ENCODE measurements at regions not wholly inside any gene's neighbourhood (a gene's known extent, or its start where the extent isn't known, plus 50 kb on each side); places are given as distances from the start of the nearest gene placed in this dataset.
A peak's percentile ranks its signal among the peaks of the same experiment; 100 is the strongest.

DNA sequence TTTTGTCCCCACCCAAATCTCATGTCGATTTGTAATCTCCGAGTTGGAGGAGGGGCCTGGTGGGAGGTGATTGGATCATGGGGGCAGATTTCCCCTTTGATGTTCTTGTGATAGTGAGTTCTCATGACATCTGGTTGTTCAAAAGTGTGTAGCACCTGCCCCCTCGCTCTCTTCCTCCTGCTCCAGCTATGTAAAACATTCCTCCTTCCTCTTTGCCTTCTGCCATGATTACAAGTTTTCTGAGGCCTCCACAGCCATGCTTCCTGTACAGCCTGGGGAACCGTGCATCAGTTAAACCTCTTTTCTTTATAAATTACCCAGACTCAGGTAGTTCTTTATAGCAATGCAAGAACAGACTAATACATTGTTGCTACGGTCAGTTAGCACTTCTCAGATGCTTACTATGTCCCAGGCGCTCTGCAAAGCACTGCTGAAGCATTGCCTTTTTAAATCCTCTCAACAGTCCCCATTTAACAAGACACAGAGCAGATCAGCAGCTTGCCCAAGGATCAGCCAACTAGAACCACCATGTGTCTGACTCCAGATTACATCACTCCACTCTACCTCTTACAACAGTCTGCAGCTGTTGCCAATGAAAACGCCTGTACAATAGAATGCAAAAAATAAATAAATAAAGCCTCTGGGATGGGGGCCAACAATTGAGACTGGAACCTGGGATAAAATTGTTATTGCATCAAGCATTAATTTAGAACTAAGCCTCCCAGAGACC is 52.4 kb upstream of the USP1 start (continued):
- no peak for TF ChIP-seq ZNF423 (tag by site-specific recombination; IDR thresholded peaks at IDR 0.05)
- TF ChIP-seq ZNF37A (tag by site-specific recombination; IDR thresholded peaks at IDR 0.05) = no peak
- TF ChIP-seq ZNF324 (tag by site-specific recombination; IDR thresholded peaks at IDR 0.05) = peak; percentile 63; the same call in 1 of the 2 replicates
- TF ChIP-seq PRDM1 (tag by site-specific recombination; IDR thresholded peaks at IDR 0.05) = no peak
- no peak for TF ChIP-seq ZNF248 (tag by site-specific recombination; IDR thresholded peaks at IDR 0.05)
- TF ChIP-seq ZBTB20 (tag by site-specific recombination; IDR thresholded peaks at IDR 0.05) = no peak
- TF ChIP-seq ZNF664 (tag by site-specific recombination; IDR thresholded peaks at IDR 0.05) = no peak

DNA sequence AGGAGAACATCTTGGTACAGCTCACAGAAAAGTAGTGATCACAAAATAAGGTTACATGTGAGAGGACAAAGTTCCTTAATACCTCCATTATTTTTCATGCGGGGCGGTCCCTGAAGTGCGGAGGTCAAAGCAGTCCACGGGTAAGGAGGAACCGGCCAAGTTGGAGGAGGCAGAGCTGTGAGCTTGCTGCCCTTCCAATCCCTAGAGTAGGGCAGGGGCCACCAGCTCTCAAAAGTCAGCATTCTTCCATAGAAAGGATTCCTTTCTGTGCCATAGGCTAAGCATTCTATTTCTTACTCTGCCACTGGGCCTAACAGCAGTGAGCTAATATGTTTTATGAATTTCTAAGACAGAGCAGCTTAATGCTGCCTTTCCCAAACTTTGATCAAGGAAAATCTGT is 50.9 kb upstream of the USP1 start:
- Histone ChIP-seq H3K4me3 (ENCODE audit: low read depth, low read length) (no peak overlapping the region), H3K9me3 (ENCODE audit: control insufficient read depth, insufficient read depth, low read depth, low read length) (no peaks in the 10 kb centered on the region), H3K4me1 (ENCODE audit: control insufficient read depth, insufficient read depth, low read length) (peaks cover 13% of the 10 kb centered on the region), H3K36me3 (ENCODE audit: control insufficient read depth in 2 of 2, insufficient read depth in 1 of 2, low read length in 2 of 2) (no peaks in the 10 kb centered on the region), H3K27ac (ENCODE audit: extremely low read depth, low read depth, low read length) (peak overlapping the region; percentile 68)
- TF ChIP-seq ZNF548 (tag by site-specific recombination; IDR thresholded peaks at IDR 0.05) = no peak
- TF ChIP-seq ZBTB48 (tag by site-specific recombination; IDR thresholded peaks at IDR 0.05) = 0 out of 2 replicates have a peak, but pooled peaks have one; percentile 15
- no peak for TF ChIP-seq YY2 (tag by site-specific recombination; IDR thresholded peaks at IDR 0.05)
- TF ChIP-seq ZNF114 (tag by site-specific recombination; IDR thresholded peaks at IDR 0.05) = no peak
- ChIA-PET CTCF (interaction anchor here (0.6 to 1.1 kb wide), 5 partner anchors 9 to 399 kb away, joined by 3 to 4 read pairs (median 3); no protein-coding TSS in a partner anchor), POLR2A (no interaction called here)

DNA sequence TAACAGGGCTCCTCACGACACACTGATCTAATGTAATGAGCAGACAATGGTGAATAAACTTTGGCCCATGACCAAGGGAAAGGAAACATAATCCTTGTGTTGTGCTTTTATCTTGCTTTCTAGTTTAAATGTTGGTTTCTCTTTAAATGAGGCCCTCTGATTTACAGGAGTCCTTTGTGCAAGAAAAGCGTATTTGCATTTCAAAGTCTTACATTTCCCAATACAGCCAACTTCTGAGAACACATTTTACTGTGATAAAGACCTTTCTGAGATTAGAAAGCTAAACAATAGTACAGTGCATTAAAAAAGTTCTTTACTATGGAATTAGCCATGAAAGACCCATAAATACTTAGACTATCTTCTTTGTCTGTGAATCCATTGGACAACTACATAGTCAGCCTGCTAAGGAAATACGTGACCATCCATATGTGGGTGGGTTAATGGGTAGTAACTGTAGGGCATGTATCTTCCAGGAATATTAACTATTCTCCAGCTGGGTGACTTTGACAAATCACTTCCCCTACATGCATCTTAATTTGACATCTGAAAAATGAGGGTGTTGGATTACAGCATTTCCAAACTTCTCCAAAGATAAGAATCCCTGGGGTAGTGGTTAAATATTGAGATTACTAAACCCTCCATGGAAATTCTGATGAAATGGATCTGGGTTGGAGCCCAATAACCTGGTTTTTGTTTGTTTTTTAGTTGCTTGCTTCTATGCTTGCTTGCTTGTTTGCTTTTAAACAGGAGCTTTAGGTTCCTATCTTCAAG is 50.3 kb upstream of the USP1 start:
- no peaks in the 10 kb centered on the region for H3K9me3 ChIP-seq (ENCODE audit: control insufficient read depth, insufficient read depth, low read depth, low read length)
- peak overlapping the region; percentile 68 for H3K27ac ChIP-seq (ENCODE audit: extremely low read depth, low read depth, low read length)
- CTCF ChIA-PET = interaction anchor here (0.6 to 0.8 kb wide), 5 partner anchors 93 to 399 kb away, joined by 3 to 6 read pairs (median 3); no protein-coding TSS in a partner anchor
- no peaks in the 10 kb centered on the region for H3K36me3 ChIP-seq (ENCODE audit: control insufficient read depth in 2 of 2, insufficient read depth in 1 of 2, low read length in 2 of 2)
- POLR2A ChIA-PET = no interaction called here
- peaks cover 13% of the 10 kb centered on the region for H3K4me1 ChIP-seq (ENCODE audit: control insufficient read depth, insufficient read depth, low read length)
- no peak overlapping the region for H3K4me3 ChIP-seq (ENCODE audit: low read depth, low read length)
- TF ChIP-seq GFI1B (tag by site-specific recombination; IDR thresholded peaks at IDR 0.05) = peak; percentile 64; the same call in 1 of the 2 replicates
- 0 out of 2 replicates have a peak, but pooled peaks have one; percentile 78 for TF ChIP-seq ZXDB (tag by site-specific recombination; IDR thresholded peaks at IDR 0.05)
- no peak for TF ChIP-seq ZNF830 (tag by site-specific recombination; IDR thresholded peaks at IDR 0.05; ENCODE audit: low read depth)
- TF ChIP-seq ZNF157 (tag by site-specific recombination; IDR thresholded peaks at IDR 0.05) = no peak
- TF ChIP-seq, protein P1, sequence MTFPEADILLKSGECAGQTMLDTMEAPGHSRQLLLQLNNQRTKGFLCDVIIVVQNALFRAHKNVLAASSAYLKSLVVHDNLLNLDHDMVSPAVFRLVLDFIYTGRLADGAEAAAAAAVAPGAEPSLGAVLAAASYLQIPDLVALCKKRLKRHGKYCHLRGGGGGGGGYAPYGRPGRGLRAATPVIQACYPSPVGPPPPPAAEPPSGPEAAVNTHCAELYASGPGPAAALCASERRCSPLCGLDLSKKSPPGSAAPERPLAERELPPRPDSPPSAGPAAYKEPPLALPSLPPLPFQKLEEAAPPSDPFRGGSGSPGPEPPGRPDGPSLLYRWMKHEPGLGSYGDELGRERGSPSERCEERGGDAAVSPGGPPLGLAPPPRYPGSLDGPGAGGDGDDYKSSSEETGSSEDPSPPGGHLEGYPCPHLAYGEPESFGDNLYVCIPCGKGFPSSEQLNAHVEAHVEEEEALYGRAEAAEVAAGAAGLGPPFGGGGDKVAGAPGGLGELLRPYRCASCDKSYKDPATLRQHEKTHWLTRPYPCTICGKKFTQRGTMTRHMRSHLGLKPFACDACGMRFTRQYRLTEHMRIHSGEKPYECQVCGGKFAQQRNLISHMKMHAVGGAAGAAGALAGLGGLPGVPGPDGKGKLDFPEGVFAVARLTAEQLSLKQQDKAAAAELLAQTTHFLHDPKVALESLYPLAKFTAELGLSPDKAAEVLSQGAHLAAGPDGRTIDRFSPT (tag by site-specific recombination; IDR thresholded peaks at IDR 0.05) = no peak
- peak; percentile 52; the same call in 1 of the 2 replicates for TF ChIP-seq ZNF561 (tag by site-specific recombination; IDR thresholded peaks at IDR 0.05; ENCODE audit: borderline replicate concordance)
- TF ChIP-seq, protein P2, sequence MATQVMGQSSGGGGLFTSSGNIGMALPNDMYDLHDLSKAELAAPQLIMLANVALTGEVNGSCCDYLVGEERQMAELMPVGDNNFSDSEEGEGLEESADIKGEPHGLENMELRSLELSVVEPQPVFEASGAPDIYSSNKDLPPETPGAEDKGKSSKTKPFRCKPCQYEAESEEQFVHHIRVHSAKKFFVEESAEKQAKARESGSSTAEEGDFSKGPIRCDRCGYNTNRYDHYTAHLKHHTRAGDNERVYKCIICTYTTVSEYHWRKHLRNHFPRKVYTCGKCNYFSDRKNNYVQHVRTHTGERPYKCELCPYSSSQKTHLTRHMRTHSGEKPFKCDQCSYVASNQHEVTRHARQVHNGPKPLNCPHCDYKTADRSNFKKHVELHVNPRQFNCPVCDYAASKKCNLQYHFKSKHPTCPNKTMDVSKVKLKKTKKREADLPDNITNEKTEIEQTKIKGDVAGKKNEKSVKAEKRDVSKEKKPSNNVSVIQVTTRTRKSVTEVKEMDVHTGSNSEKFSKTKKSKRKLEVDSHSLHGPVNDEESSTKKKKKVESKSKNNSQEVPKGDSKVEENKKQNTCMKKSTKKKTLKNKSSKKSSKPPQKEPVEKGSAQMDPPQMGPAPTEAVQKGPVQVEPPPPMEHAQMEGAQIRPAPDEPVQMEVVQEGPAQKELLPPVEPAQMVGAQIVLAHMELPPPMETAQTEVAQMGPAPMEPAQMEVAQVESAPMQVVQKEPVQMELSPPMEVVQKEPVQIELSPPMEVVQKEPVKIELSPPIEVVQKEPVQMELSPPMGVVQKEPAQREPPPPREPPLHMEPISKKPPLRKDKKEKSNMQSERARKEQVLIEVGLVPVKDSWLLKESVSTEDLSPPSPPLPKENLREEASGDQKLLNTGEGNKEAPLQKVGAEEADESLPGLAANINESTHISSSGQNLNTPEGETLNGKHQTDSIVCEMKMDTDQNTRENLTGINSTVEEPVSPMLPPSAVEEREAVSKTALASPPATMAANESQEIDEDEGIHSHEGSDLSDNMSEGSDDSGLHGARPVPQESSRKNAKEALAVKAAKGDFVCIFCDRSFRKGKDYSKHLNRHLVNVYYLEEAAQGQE (tag by site-specific recombination; IDR thresholded peaks at IDR 0.05) = no peak
- TF ChIP-seq SETDB1 (IDR thresholded peaks at IDR 0.05; ENCODE audit: insufficient read length, low read length) = no peak
- TF ChIP-seq, protein P3, sequence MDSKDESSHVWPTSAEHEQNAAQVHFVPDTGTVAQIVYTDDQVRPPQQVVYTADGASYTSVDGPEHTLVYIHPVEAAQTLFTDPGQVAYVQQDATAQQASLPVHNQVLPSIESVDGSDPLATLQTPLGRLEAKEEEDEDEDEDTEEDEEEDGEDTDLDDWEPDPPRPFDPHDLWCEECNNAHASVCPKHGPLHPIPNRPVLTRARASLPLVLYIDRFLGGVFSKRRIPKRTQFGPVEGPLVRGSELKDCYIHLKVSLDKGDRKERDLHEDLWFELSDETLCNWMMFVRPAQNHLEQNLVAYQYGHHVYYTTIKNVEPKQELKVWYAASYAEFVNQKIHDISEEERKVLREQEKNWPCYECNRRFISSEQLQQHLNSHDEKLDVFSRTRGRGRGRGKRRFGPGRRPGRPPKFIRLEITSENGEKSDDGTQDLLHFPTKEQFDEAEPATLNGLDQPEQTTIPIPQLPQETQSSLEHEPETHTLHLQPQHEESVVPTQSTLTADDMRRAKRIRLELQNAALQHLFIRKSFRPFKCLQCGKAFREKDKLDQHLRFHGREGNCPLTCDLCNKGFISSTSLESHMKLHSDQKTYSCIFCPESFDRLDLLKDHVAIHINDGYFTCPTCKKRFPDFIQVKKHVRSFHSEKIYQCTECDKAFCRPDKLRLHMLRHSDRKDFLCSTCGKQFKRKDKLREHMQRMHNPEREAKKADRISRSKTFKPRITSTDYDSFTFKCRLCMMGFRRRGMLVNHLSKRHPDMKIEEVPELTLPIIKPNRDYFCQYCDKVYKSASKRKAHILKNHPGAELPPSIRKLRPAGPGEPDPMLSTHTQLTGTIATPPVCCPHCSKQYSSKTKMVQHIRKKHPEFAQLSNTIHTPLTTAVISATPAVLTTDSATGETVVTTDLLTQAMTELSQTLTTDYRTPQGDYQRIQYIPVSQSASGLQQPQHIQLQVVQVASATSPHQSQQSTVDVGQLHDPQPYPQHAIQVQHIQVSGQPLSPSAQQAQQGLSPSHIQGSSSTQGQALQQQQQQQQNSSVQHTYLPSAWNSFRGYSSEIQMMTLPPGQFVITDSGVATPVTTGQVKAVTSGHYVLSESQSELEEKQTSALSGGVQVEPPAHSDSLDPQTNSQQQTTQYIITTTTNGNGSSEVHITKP (tag by site-specific recombination; IDR thresholded peaks at IDR 0.05) = peak; percentile 51
- TF ChIP-seq ZNF560 (tag by site-specific recombination; IDR thresholded peaks at IDR 0.05; ENCODE audit: borderline replicate concordance) = no peak
- no peak for TF ChIP-seq GLIS2 (tag by site-specific recombination; IDR thresholded peaks at IDR 0.05)
- TF ChIP-seq TRIM28 (IDR thresholded peaks at IDR 0.05; ENCODE audit: borderline replicate concordance, low read length) = peak; percentile 69; the same call in 1 of the 2 replicates
